Ishikawa (cell line): ENCODE measurements at regions not wholly inside any gene's neighbourhood (a gene's known extent, or its start where the extent isn't known, plus 50 kb on each side); places are given as distances from the start of the nearest gene placed in this dataset.
A peak's percentile ranks its signal among the peaks of the same experiment; 100 is the strongest.

Experiments used
- CEBPB ChIP-seq: IDR thresholded peaks from 2 replicates; pipeline ENCODE4 v1.6.1; 2012
- CREB1 ChIP-seq: IDR thresholded peaks from 2 replicates; pipeline ENCODE4 v1.6.1; 2012; ENCODE audit warnings: low read depth
- EGR1 ChIP-seq: IDR thresholded peaks from 2 replicates; pipeline ENCODE4 v1.6.1; 2012
- EP300 ChIP-seq: IDR thresholded peaks from 2 replicates; pipeline ENCODE4 v1.6.1; 2012; ENCODE audit warnings: borderline replicate concordance
- FOXM1 ChIP-seq: IDR thresholded peaks from 2 replicates; pipeline ENCODE4 v1.6.1; 2012; ENCODE audit warnings: low read depth, borderline replicate concordance
- MAX ChIP-seq: IDR thresholded peaks from 2 replicates; pipeline ENCODE4 v1.6.1; 2012
- NFIC ChIP-seq: IDR thresholded peaks from 2 replicates; pipeline ENCODE4 v1.6.1; 2012
- RAD21 ChIP-seq: IDR thresholded peaks from 2 replicates; pipeline ENCODE4 v1.6.1; 2012; ENCODE audit warnings: low read depth
- REST ChIP-seq: IDR thresholded peaks from 2 replicates; pipeline ENCODE4 v1.6.1; 2012; ENCODE audit warnings: low read depth, mild to moderate bottlenecking
- TAF1 ChIP-seq: IDR thresholded peaks from 2 replicates; pipeline ENCODE4 v1.6.1; 2012; ENCODE audit warnings: low read depth, mild to moderate bottlenecking
- TCF12 ChIP-seq: IDR thresholded peaks from 2 replicates; pipeline ENCODE4 v1.6.1; 2012; ENCODE audit warnings: low read depth
- TEAD4 ChIP-seq: IDR thresholded peaks from 2 replicates; pipeline ENCODE4 v1.6.1; 2012
- YY1 ChIP-seq: IDR thresholded peaks from 2 replicates; pipeline ENCODE4 v1.6.1; 2012; ENCODE audit warnings: low read depth
- ZBTB7A ChIP-seq: IDR thresholded peaks from 2 replicates; pipeline ENCODE4 v1.6.1; 2012; ENCODE audit warnings: low read depth
- TF ChIP-seq, protein P1 (sequence below): IDR thresholded peaks from 2 replicates; pipeline ENCODE4 v1.6.1; 2012

DNA sequence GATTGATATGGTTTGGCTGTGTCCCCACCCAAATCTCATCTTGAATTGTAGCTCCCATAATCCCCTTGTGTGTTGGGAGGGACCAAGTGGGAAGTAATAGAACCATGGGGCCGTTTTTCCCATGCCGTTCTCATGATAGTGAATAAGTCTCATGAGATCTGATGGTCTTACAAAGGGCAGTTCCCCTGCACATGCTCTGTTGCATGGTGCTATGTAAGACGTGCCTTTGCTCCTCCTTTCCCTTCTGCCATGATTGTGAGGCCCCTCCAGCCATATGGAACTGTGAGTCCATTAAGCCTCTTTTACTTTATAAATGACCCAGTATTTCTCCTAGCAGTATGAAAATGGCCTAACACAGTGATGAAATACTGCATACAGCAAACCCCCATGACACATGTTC lies 84.8 kb upstream of the SELENOP start:
- no peak for TF ChIP-seq REST
- TF ChIP-seq YY1 = no peak
- TF ChIP-seq RAD21 = no peak
- no peak for TF ChIP-seq EGR1
- TF ChIP-seq NFIC = no peak
- no peak for TF ChIP-seq TAF1
- TF ChIP-seq TEAD4 = no peak

DNA sequence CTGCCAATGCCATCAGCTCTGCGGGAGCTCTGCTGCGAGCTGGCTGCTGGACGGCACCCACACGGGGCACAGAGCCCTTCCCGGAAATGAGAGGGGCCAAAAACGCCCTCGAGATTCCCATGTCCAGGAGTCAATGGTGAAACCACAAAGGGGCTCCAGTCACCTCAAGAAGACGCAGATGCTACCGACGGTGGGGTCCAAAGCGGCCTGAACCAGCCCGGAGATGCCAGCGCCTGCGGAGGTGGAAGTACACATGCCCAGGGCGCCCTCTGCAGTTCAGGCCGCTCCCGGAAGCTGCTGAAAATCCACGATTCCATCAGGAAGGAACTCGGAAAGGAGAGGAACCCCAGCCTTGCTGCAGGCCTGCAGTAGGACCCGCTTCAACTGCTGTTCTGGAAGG lies 82.4 kb upstream of the SELENOP start:
- TF ChIP-seq EGR1 (no peak), ZBTB7A (no peak), FOXM1 (no peak), REST (no peak), CEBPB (no peak), TEAD4 (no peak), EP300 (no peak), NFIC (no peak), TCF12 (no peak), MAX (no peak), TAF1 (no peak), CREB1 (no peak)
- TF ChIP-seq, protein P1, sequence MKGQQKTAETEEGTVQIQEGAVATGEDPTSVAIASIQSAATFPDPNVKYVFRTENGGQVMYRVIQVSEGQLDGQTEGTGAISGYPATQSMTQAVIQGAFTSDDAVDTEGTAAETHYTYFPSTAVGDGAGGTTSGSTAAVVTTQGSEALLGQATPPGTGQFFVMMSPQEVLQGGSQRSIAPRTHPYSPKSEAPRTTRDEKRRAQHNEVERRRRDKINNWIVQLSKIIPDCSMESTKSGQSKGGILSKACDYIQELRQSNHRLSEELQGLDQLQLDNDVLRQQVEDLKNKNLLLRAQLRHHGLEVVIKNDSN = no peak

DNA sequence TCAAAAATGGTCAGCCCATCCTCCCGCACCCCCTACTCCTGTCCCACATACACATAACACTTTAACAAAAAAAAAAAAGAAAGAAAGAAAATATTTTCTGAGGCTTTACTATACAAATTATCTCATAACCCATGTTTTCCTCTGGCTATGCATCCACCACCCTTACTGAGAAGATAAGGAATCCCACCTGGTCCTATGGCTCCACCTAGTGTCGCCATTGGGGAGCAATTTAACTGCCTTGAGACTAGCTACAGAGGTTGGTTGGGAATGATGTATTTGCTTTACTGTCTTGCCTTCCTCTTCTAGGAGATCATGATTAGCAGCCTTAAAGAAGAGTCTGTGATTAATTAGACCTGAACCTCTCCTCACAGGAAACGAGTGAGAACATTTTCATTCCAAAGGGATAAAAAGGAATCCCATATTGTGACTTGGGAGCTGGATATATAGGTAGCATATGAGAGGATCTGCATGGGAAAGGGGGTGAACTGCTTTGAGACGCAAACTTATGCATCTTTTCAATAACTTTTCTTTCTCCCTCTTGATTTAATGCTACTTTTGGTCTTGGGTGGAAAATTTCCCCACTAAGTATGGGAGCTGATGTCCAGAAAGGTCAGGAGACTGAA lies 77.7 kb upstream of the SELENOP start:
- TF ChIP-seq EP300 (no peak), TCF12 (no peak), RAD21 (peak; percentile 91)

DNA sequence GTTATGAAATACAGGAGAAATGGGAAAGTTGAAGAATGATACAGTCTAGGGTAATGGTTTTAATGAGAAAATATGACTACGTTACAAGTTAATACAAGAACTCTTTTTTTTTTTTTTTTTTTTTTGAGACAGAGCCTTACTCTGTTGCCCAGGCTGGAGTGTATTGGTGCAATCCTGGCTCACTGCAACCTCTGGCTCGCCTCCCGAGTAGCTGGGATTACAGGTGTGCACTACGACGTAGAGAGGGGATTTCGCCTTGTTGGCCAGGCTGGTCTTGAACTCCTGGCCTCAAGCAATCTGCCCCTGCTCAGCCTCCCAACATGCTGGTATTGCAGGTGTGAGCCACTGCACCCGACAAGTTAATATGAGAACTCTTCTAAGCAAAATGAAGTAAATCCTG lies 77.1 kb upstream of the SELENOP start:
- no peak for TF ChIP-seq YY1
- no peak for TF ChIP-seq EGR1
- no peak for TF ChIP-seq CREB1
- TF ChIP-seq, protein P1 = no peak
- TF ChIP-seq FOXM1 = no peak
- no peak for TF ChIP-seq EP300
- no peak for TF ChIP-seq TEAD4
- TF ChIP-seq CEBPB = no peak
- no peak for TF ChIP-seq MAX
- no peak for TF ChIP-seq TCF12
- no peak for TF ChIP-seq NFIC

DNA sequence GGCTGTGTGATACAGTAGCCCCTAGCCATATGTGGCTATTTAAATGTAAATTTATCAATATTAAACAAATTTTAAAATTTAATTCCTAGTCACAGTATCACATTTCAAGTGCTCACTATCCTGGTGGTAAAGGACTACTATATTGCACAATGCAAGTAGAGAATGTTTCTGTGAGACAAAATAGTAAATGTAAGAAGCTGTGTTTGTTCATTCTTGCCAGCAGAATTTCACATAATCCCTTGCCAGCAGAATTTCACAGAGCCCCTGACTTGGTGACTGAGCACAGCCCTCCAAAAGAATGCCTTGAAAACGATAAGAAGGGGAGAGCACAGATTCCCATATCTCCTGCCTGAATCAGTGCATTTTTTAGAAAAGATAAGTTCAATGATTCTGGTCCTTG lies 75.9 kb upstream of the SELENOP start:
- no peak for TF ChIP-seq TAF1
- no peak for TF ChIP-seq YY1
- no peak for TF ChIP-seq ZBTB7A
- TF ChIP-seq REST = no peak
- TF ChIP-seq EGR1 = no peak
- TF ChIP-seq, protein P1 = no peak
- no peak for TF ChIP-seq NFIC
- TF ChIP-seq CREB1 = no peak
